ENCODE measurements at regions not wholly inside any gene's neighbourhood (a gene's known extent, or its start where the extent isn't known, plus 50 kb on each side); places are given as distances from the start of the nearest gene placed in this dataset.

DNA sequence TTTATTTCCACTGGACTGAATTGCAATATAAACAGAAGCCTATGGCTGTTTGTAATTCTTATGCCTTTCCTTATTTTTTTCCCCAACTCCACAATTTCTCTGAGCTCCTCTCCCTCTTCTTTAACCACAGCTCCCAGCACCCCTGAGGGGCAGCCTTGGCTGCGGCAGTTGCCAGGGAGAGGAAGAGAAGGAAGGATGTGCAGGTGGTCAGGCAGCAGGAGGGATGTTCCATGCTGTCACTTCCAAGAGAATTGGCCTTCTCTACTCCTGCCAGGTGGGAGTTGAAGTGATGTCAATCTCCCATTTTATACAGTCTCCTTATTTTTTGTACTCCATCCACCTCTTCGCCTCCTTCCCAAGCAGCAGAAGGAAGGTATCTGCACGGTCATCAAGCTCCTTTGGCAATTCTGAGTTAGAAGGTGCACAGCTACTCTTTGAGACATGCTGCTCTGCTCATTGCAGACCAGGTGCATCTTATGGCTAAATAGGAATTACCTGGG, 343.3 kb upstream of the RPS6KA3 start:
- no TSS peak for BruUV-seq (replicated peaks)
- no peaks in the 10 kb centered on the region for H3K27me3 ChIP-seq (ENCODE audit: insufficient read depth, low read depth)
- H3K9me3 ChIP-seq (ENCODE audit: insufficient read depth, low read depth), result no peaks in the 10 kb centered on the region
- H3K36me3 ChIP-seq (ENCODE audit: low read depth), result no peaks in the 10 kb centered on the region
- ChIA-PET CTCF (no interaction called here), POLR2A (ENCODE audit: unreplicated experiment) (no interaction called here)
- no peak for DNase-seq
- no peaks in the 10 kb centered on the region for H3K79me2 ChIP-seq (ENCODE audit: low read depth)
- intact Hi-C loops (cut with micrococcal nuclease; ENCODE audit: unreplicated experiment), result no loop called here
- no peak overlapping the region for H2AFZ ChIP-seq
- no peak for TF ChIP-seq CTCF (conservative IDR thresholded peaks at IDR 0.05)
- no peak for TF ChIP-seq EZH2 (IDR thresholded peaks at IDR 0.05; ENCODE audit: low read depth)
- H3F3A ChIP-seq (ENCODE audit: insufficient read depth, low read depth), result no peaks in the 10 kb centered on the region
- no peaks in the 10 kb centered on the region for H4K20me1 ChIP-seq (ENCODE audit: insufficient read depth)
- no peaks in the 10 kb centered on the region for H3K9me2 ChIP-seq (ENCODE audit: insufficient read depth)
- no peak overlapping the region for H3K27ac ChIP-seq
- no peak overlapping the region for H3K4me2 ChIP-seq
- H3K4me1 ChIP-seq (replicated peaks; ENCODE audit: insufficient read depth), result no peaks in the 10 kb centered on the region
- no peak overlapping the region for H3K4me3 ChIP-seq

DNA sequence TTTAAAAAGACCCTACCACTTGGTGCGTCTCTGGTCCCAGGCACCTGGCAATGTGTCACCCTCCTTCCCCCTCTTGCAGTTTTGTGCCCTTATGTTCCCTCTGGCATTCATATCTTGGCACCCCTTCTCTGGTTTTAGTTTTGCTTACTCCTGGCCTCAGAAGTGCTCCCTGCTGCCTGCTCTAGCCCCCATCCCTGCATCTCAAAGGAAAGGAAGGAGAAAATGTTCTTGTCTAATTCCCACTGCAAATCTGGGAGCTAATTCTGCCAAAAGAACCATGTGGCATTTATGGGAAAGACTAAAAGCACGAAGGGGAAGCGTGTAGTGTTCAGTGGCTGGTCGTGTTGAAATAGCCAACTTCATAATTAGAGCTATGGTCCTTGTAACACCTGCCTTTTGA, 340.1 kb upstream of the RPS6KA3 start:
- DNase-seq, result no peak
- no peaks in the 10 kb centered on the region for H4K20me1 ChIP-seq (ENCODE audit: insufficient read depth)
- H3K4me3 ChIP-seq, result no peak overlapping the region
- H3K9me2 ChIP-seq (ENCODE audit: insufficient read depth), result no peaks in the 10 kb centered on the region
- ChIA-PET CTCF (no interaction called here), POLR2A (ENCODE audit: unreplicated experiment) (no interaction called here)
- no peak overlapping the region for H3K4me2 ChIP-seq
- no TSS peak for BruUV-seq (replicated peaks)
- TF ChIP-seq EZH2 (IDR thresholded peaks at IDR 0.05; ENCODE audit: low read depth) (no peak), CTCF (conservative IDR thresholded peaks at IDR 0.05) (no peak)
- no peaks in the 10 kb centered on the region for H3K4me1 ChIP-seq (replicated peaks; ENCODE audit: insufficient read depth)
- no peaks in the 10 kb centered on the region for H3K27me3 ChIP-seq (ENCODE audit: insufficient read depth, low read depth)
- no peaks in the 10 kb centered on the region for H3K36me3 ChIP-seq (ENCODE audit: low read depth)
- no peaks in the 10 kb centered on the region for H3K79me2 ChIP-seq (ENCODE audit: low read depth)
- H3K9me3 ChIP-seq (ENCODE audit: insufficient read depth, low read depth), result no peaks in the 10 kb centered on the region
- no peak overlapping the region for H3K27ac ChIP-seq
- no peaks in the 10 kb centered on the region for H3F3A ChIP-seq (ENCODE audit: insufficient read depth, low read depth)
- no peak overlapping the region for H2AFZ ChIP-seq
- intact Hi-C loops (cut with micrococcal nuclease; ENCODE audit: unreplicated experiment), result no loop called here

DNA sequence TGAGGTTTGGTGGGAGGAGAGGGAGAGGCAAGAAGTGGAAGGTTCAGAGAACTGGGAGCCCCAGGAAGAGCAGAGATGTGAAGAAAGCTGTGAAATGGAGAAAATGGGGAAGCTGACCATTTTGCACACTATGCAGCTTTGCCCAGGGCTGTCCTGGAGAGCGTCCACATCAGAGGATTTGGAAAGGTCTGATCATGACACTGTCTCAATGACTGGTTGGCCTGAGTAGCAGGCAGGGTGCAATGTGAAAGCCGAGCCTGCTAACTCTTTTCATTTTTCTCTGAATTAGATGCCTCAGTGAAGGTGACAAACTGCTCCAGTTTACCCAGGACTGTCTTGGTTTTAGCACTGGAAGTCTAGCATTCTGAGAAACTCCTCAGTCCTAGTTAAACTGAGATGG, 330.1 kb upstream of the RPS6KA3 start:
- no peaks in the 10 kb centered on the region for H4K20me1 ChIP-seq (ENCODE audit: insufficient read depth)
- H3K4me2 ChIP-seq, result no peak overlapping the region
- no TSS peak for BruUV-seq (replicated peaks)
- no peaks in the 10 kb centered on the region for H3K9me2 ChIP-seq (ENCODE audit: insufficient read depth)
- H3K36me3 ChIP-seq (ENCODE audit: low read depth), result no peaks in the 10 kb centered on the region
- no peaks in the 10 kb centered on the region for H3K79me2 ChIP-seq (ENCODE audit: low read depth)
- TF ChIP-seq EZH2 (IDR thresholded peaks at IDR 0.05; ENCODE audit: low read depth) (no peak), CTCF (conservative IDR thresholded peaks at IDR 0.05) (no peak)
- DNase-seq, result no peak
- H3K4me3 ChIP-seq, result no peak overlapping the region
- ChIA-PET CTCF (no interaction called here), POLR2A (ENCODE audit: unreplicated experiment) (no interaction called here)
- no peak overlapping the region for H3K27ac ChIP-seq
- H3K4me1 ChIP-seq (replicated peaks; ENCODE audit: insufficient read depth), result no peaks in the 10 kb centered on the region
- H2AFZ ChIP-seq, result no peak overlapping the region
- no peaks in the 10 kb centered on the region for H3K27me3 ChIP-seq (ENCODE audit: insufficient read depth, low read depth)
- H3F3A ChIP-seq (ENCODE audit: insufficient read depth, low read depth), result no peaks in the 10 kb centered on the region
- no peaks in the 10 kb centered on the region for H3K9me3 ChIP-seq (ENCODE audit: insufficient read depth, low read depth)
- intact Hi-C loops (cut with micrococcal nuclease; ENCODE audit: unreplicated experiment), result no loop called here

Measured in PC-9 (cell line).